Lower lobe of right lung (tissue), 2 donors: ENCODE measurements at regions not wholly inside any gene's neighbourhood (a gene's known extent, or its start where the extent isn't known, plus 50 kb on each side); places are given as distances from the start of the nearest gene placed in this dataset.

ENCODE experiments used
- ATAC-seq, 2 donors: fragments of 200-7000 bp; cut with Tn5 transposase; one replicate each; pipeline ENCODE4 v1.9.1; 2020 to 2022; ENCODE audit warnings: mild to moderate bottlenecking in 2 of 2, moderate library complexity in 2 of 2
- DNase-seq: peaks from one replicate; pipeline ENCODE4 v3.0.0-alpha.2; 2020
- H3K27ac ChIP-seq: fragments of 200-600 bp; one replicate; pipeline ENCODE4 v1.8.0; 2022
- H3K27me3 ChIP-seq: fragments of 200-600 bp; one replicate; pipeline ENCODE4 v1.8.0; 2022; ENCODE audit warnings: low read depth
- H3K36me3 ChIP-seq: fragments of 200-600 bp; one replicate; pipeline ENCODE4 v1.8.0; 2022; ENCODE audit warnings: mild to moderate bottlenecking
- H3K4me1 ChIP-seq: fragments of 200-600 bp; one replicate; pipeline ENCODE4 v1.8.0; 2022
- H3K4me3 ChIP-seq: fragments of 200-600 bp; one replicate; pipeline ENCODE4 v1.8.0; 2022; ENCODE audit warnings: mild to moderate bottlenecking
- H3K9me3 ChIP-seq: fragments of 200-600 bp; one replicate; pipeline ENCODE4 v1.8.0; 2022
- CTCF ChIP-seq: fragments of 200-600 bp; IDR thresholded peaks from one replicate; pipeline ENCODE4 v1.8.0; 2022; ENCODE audit warnings: antibody characterized with exemption, mild to moderate bottlenecking
- intact Hi-C: fragments of 100-400 bp; cut with DNase I; formaldehyde crosslinking; loops from one replicate; pipeline ENCODE4 v1.11.0; 2022
- donor health status: DM: no; HTN: yes; CAD: no; lungs with severe emphysema.

- Histone ChIP-seq H3K36me3 (no peaks in the 10 kb centered on the region), H3K9me3 (no peaks in the 10 kb centered on the region), H3K4me1 (no peaks in the 10 kb centered on the region), H3K27me3 (no peaks in the 10 kb centered on the region), H3K27ac (no peak overlapping the region), H3K4me3 (no peak overlapping the region)
- no peak for TF ChIP-seq CTCF
- no peak for DNase-seq
- intact Hi-C loops = no loop called here
- ATAC-seq = no peak
Measured at GRCh38 chr4:67261971-67262370, 283.3 kb downstream of the CENPC start.

GRCh38 chr4:67256388-67257043 is 288.8 kb downstream of the CENPC start:
- DNase-seq (no peak), ATAC-seq (no peak)
- intact Hi-C loops = no loop called here
- no peaks in the 10 kb centered on the region for H3K27me3 ChIP-seq
- H3K36me3 ChIP-seq = no peaks in the 10 kb centered on the region
- H3K4me3 ChIP-seq = no peak overlapping the region
- H3K9me3 ChIP-seq = no peaks in the 10 kb centered on the region
- H3K4me1 ChIP-seq = no peaks in the 10 kb centered on the region
- TF ChIP-seq CTCF = no peak
- no peak overlapping the region for H3K27ac ChIP-seq

- TF ChIP-seq CTCF = no peak
- intact Hi-C loops = no loop called here
Measured at GRCh38 chr4:67250131-67250896, 295.0 kb downstream of the CENPC start.

GRCh38 chr4:67236788-67237187 is 308.5 kb downstream of the CENPC start:
- DNase-seq (no peak), ATAC-seq (no peak)
- H3K27ac ChIP-seq = no peak overlapping the region
- no peak overlapping the region for H3K4me3 ChIP-seq
- H3K9me3 ChIP-seq = no peaks in the 10 kb centered on the region
- H3K36me3 ChIP-seq = no peaks in the 10 kb centered on the region
- H3K4me1 ChIP-seq = no peaks in the 10 kb centered on the region
- intact Hi-C loops = no loop called here
- TF ChIP-seq CTCF = no peak
- H3K27me3 ChIP-seq = no peaks in the 10 kb centered on the region

More at GRCh38 chr4:67250131-67250896, 295.0 kb downstream of the CENPC start:
- DNase-seq = no peak
- Histone ChIP-seq H3K4me3 (no peak overlapping the region), H3K27me3 (no peaks in the 10 kb centered on the region), H3K27ac (no peak overlapping the region), H3K4me1 (no peaks in the 10 kb centered on the region), H3K36me3 (no peaks in the 10 kb centered on the region), H3K9me3 (no peaks in the 10 kb centered on the region)
- no peak for ATAC-seq

- no peaks in the 10 kb centered on the region for H3K36me3 ChIP-seq
- no peaks in the 10 kb centered on the region for H3K4me1 ChIP-seq
- intact Hi-C loops = no loop called here
- DNase-seq (no peak), ATAC-seq (no peak)
- H3K27me3 ChIP-seq = no peaks in the 10 kb centered on the region
- H3K9me3 ChIP-seq = no peaks in the 10 kb centered on the region
- TF ChIP-seq CTCF = no peak
- no peak overlapping the region for H3K4me3 ChIP-seq
- no peak overlapping the region for H3K27ac ChIP-seq
Measured at GRCh38 chr4:67236318-67236717, 309.0 kb downstream of the CENPC start.
